HG03342 (cell line): ENCODE measurements at regions not wholly inside any gene's neighbourhood (a gene's known extent, or its start where the extent isn't known, plus 50 kb on each side); places are given as distances from the start of the nearest gene placed in this dataset.
"Not testable (repeated sequence)": the region's sequence is repeated elsewhere in the genome, so short reads cannot be mapped to it uniquely, and the experiment has no call there.

Experiments
- ATAC-seq: cut with Tn5 transposase; IDR thresholded peaks from one replicate; pipeline ENCODE4 v1.9.1; 2021; ENCODE audit warnings: mild to moderate bottlenecking, moderate library complexity; ENCODE audit not compliant: unreplicated experiment

GRCh38 chr6:85111481-85112011, 338.3 kb upstream of the NT5E start:
- ATAC-seq = no peak

- ATAC-seq = no peak
Measured at GRCh38 chr6:85110943-85111342, 338.9 kb upstream of the NT5E start.

- ATAC-seq = no peak
Measured at GRCh38 chr6:85107701-85108100, 342.2 kb upstream of the NT5E start.

GRCh38 chr6:85096976-85097375, 332.6 kb upstream of the TBX18 start:
- ATAC-seq = no peak

- no peak for ATAC-seq
Measured at GRCh38 chr6:85092226-85092625, 327.8 kb upstream of the TBX18 start.

- no peak for ATAC-seq
Measured at GRCh38 chr6:85089255-85089654, 324.9 kb upstream of the TBX18 start.

GRCh38 chr6:85085875-85086274, 321.5 kb upstream of the TBX18 start:
- no peak for ATAC-seq

- no peak for ATAC-seq
Measured at GRCh38 chr6:85081102-85081501, 316.7 kb upstream of the TBX18 start.

GRCh38 chr6:85079761-85080160, 315.4 kb upstream of the TBX18 start:
- ATAC-seq = no peak

- no peak for ATAC-seq
Measured at GRCh38 chr6:85078058-85078457, 313.7 kb upstream of the TBX18 start.

GRCh38 chr6:85077098-85077497, 312.7 kb upstream of the TBX18 start:
- ATAC-seq = no peak

GRCh38 chr6:85071845-85072244, 307.4 kb upstream of the TBX18 start:
- not testable (repeated sequence) for ATAC-seq

GRCh38 chr6:85069577-85069976, 305.2 kb upstream of the TBX18 start:
- ATAC-seq = no peak

GRCh38 chr6:85068221-85068620, 303.8 kb upstream of the TBX18 start:
- no peak for ATAC-seq

- ATAC-seq = no peak
Measured at GRCh38 chr6:85066266-85066665, 301.9 kb upstream of the TBX18 start.

- no peak for ATAC-seq
Measured at GRCh38 chr6:85065831-85066230, 301.4 kb upstream of the TBX18 start.

- ATAC-seq = no peak
Measured at GRCh38 chr6:85063611-85064010, 299.2 kb upstream of the TBX18 start.

- ATAC-seq = no peak
Measured at GRCh38 chr6:85062884-85063283, 298.5 kb upstream of the TBX18 start.

- ATAC-seq = no peak
Measured at GRCh38 chr6:85058806-85059205, 294.4 kb upstream of the TBX18 start.

- no peak for ATAC-seq
Measured at GRCh38 chr6:85050149-85050548, 285.8 kb upstream of the TBX18 start.

GRCh38 chr6:85049282-85049681, 284.9 kb upstream of the TBX18 start:
- ATAC-seq = no peak

- ATAC-seq = no peak
Measured at GRCh38 chr6:85047818-85048217, 283.4 kb upstream of the TBX18 start.

GRCh38 chr6:85045767-85046166, 281.4 kb upstream of the TBX18 start:
- ATAC-seq = not testable (repeated sequence)

- no peak for ATAC-seq
Measured at GRCh38 chr6:85044361-85044760, 280.0 kb upstream of the TBX18 start.
